ENCODE measurements at regions not wholly inside any gene's neighbourhood (a gene's known extent, or its start where the extent isn't known, plus 50 kb on each side); places are given as distances from the start of the nearest gene placed in this dataset.

DNA sequence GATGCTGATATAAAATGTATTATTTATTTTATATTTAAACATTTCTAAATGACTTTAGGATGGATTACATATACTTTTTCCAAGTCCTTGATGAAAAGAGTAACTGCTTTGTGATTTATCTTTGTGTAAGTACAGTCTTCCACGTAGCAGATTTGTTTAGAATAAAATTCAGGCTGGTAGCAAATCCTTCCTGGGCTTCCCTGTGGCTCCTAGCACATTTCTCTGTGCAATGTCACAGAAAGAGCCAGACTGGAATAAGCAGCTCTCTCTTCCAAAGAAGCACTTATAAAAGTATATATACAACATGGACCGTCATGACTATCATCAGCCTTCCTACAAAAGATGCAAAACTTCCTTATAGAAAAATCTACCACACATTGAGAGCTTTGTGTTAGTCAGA lies 388.6 kb downstream of the ACTL7B start:
- Histone ChIP-seq H3K9me3 (ENCODE audit: control insufficient read depth in 1 of 2, low read length in 2 of 2) (no peaks in the 10 kb centered on the region), H3K27me3 (ENCODE audit: low read depth, low read length) (no peaks in the 10 kb centered on the region), H3K27ac (ENCODE audit: low read length) (no peak overlapping the region), H3K4me1 (ENCODE audit: control insufficient read depth in 1 of 2, insufficient read depth in 2 of 2, low read length in 2 of 2) (peaks cover 0 to 8% of the 10 kb centered on the region in 2 donors), H3K36me3 (ENCODE audit: control insufficient read depth in 1 of 2, insufficient read depth in 2 of 2, low read length in 2 of 2) (no peaks in the 10 kb centered on the region), H3K4me3 (ENCODE audit: low read depth in 1 of 2, low read length in 2 of 2) (no peak overlapping the region)

DNA sequence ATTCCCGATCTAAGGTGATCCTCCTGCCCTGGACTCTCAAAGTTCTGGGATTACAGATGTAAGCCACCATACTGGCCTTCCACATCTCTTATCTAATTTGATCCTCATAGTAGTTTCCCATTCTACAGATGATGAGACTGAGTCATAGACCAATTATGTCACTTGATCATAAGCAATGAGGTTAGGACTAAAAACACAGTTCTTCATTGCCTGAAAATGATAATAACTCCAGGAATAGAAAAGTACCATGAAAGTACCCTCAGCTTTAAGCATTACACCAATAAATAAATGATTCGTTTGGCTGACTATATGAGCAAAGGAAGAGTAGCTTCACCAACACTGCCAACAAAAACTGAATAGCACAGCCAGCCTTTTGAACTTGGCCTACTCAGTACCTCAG lies 389.5 kb downstream of the ACTL7B start:
- no peaks in the 10 kb centered on the region for H3K27me3 ChIP-seq (ENCODE audit: low read depth, low read length)
- H3K9me3 ChIP-seq (ENCODE audit: control insufficient read depth in 1 of 2, low read length in 2 of 2): no peaks in the 10 kb centered on the region
- H3K4me1 ChIP-seq (ENCODE audit: control insufficient read depth in 1 of 2, insufficient read depth in 2 of 2, low read length in 2 of 2): peaks cover 0 to 8% of the 10 kb centered on the region in 2 donors
- H3K27ac ChIP-seq (ENCODE audit: low read length): no peak overlapping the region
- H3K36me3 ChIP-seq (ENCODE audit: control insufficient read depth in 1 of 2, insufficient read depth in 2 of 2, low read length in 2 of 2): no peaks in the 10 kb centered on the region
- H3K4me3 ChIP-seq (ENCODE audit: low read depth in 1 of 2, low read length in 2 of 2): no peak overlapping the region

DNA sequence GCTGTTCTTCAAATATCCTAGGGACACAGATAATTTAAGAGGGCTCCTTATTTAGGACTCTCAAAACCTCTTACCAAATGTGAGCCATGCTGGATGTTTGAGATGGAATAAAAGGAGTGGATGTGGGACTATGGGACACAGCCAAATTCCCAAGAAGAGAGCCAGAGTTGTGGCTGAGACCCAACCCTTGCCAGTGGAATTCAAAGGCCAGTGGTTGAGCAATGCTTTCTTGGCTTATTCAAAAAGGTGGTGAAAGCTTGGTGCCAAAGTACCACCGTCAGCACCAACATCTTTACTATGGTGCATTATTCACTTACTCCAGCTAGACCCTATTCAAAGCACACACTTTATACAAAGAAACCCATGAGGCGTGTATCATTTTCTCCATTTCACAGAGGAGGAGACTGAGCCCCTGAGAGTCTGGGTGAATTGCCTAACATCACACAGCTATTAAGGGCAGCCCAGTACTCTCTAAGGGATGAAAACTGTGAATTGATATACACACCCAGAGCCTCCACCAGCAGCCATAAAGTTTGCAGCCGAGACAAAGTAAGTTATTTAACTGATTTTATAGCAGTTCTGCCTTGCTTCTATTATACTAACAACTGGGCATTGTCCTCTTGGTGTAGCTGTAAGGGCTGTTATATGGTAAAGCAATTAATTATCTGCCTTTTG lies 391.7 kb downstream of the ACTL7B start:
- H3K4me1 ChIP-seq (ENCODE audit: control insufficient read depth in 1 of 2, insufficient read depth in 2 of 2, low read length in 2 of 2): peaks cover 0 to 8% of the 10 kb centered on the region in 2 donors
- no peak overlapping the region for H3K27ac ChIP-seq (ENCODE audit: low read length)
- H3K4me3 ChIP-seq (ENCODE audit: low read depth in 1 of 2, low read length in 2 of 2): no peak overlapping the region
- H3K9me3 ChIP-seq (ENCODE audit: control insufficient read depth in 1 of 2, low read length in 2 of 2): no peaks in the 10 kb centered on the region
- no peaks in the 10 kb centered on the region for H3K36me3 ChIP-seq (ENCODE audit: control insufficient read depth in 1 of 2, insufficient read depth in 2 of 2, low read length in 2 of 2)
- H3K27me3 ChIP-seq (ENCODE audit: low read depth, low read length): no peaks in the 10 kb centered on the region

DNA sequence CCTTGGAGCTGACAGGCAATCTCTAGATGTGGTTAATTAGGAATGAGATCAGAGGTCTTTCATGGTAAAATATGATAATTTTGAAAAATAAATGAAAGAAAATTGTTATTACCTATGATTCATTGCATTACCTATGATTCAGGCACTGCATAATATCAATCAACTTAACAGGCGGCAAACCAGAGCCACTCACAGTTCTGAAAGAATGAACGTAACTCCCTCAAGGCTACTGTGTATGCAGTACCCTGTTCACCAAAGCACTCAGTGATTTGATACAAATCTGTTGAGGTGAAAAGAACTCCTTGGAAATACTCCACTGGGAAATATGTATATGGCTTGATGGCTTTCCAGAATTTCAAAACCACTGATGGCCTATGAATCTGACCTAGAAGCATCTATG lies 398.9 kb downstream of the ACTL7B start:
- Histone ChIP-seq H3K27ac (ENCODE audit: low read length) (no peak overlapping the region), H3K4me1 (ENCODE audit: control insufficient read depth in 1 of 2, insufficient read depth in 2 of 2, low read length in 2 of 2) (no peaks in the 10 kb centered on the region), H3K9me3 (ENCODE audit: control insufficient read depth in 1 of 2, low read length in 2 of 2) (no peaks in the 10 kb centered on the region), H3K36me3 (ENCODE audit: control insufficient read depth in 1 of 2, insufficient read depth in 2 of 2, low read length in 2 of 2) (no peaks in the 10 kb centered on the region), H3K27me3 (ENCODE audit: low read depth, low read length) (no peaks in the 10 kb centered on the region), H3K4me3 (ENCODE audit: low read depth in 1 of 2, low read length in 2 of 2) (no peak overlapping the region)

DNA sequence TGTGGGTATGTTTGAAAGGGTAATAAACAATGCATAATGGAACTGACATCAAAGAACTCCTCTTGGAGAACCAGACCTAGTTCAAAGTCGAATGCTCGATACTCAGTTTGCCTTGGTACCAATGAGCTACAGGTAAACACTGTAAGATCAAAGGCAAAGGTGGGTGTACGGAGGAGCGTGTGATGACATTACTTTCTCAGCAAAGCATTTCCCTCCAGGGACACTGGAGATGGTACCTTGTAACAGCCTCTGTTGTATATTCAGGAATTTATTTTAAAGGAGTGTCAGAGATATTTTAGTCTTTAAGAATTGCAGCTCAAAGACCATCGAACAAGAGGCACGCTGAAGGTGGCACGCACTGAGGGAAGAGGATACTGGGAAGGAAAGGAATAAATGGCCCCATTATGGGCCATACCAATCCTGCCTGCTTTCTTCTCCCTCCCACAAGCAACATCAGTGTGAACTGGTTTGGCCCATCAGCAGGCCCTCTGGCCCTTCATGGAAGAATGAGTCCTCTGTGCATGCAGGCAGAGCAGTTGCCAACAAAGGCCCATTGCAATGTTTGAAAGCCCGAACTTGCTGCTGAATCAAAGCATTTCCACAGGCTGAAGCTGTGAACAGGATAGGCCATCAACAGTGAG lies 410.2 kb downstream of the ACTL7B start:
- Histone ChIP-seq H3K36me3 (ENCODE audit: control insufficient read depth in 1 of 2, insufficient read depth in 2 of 2, low read length in 2 of 2) (no peaks in the 10 kb centered on the region), H3K27ac (ENCODE audit: low read length) (no peak overlapping the region), H3K27me3 (ENCODE audit: low read depth, low read length) (no peaks in the 10 kb centered on the region), H3K9me3 (ENCODE audit: control insufficient read depth in 1 of 2, low read length in 2 of 2) (no peaks in the 10 kb centered on the region), H3K4me1 (ENCODE audit: control insufficient read depth in 1 of 2, insufficient read depth in 2 of 2, low read length in 2 of 2) (peaks cover 10 to 12% of the 10 kb centered on the region in 2 donors), H3K4me3 (ENCODE audit: low read depth in 1 of 2, low read length in 2 of 2) (no peak overlapping the region)

DNA sequence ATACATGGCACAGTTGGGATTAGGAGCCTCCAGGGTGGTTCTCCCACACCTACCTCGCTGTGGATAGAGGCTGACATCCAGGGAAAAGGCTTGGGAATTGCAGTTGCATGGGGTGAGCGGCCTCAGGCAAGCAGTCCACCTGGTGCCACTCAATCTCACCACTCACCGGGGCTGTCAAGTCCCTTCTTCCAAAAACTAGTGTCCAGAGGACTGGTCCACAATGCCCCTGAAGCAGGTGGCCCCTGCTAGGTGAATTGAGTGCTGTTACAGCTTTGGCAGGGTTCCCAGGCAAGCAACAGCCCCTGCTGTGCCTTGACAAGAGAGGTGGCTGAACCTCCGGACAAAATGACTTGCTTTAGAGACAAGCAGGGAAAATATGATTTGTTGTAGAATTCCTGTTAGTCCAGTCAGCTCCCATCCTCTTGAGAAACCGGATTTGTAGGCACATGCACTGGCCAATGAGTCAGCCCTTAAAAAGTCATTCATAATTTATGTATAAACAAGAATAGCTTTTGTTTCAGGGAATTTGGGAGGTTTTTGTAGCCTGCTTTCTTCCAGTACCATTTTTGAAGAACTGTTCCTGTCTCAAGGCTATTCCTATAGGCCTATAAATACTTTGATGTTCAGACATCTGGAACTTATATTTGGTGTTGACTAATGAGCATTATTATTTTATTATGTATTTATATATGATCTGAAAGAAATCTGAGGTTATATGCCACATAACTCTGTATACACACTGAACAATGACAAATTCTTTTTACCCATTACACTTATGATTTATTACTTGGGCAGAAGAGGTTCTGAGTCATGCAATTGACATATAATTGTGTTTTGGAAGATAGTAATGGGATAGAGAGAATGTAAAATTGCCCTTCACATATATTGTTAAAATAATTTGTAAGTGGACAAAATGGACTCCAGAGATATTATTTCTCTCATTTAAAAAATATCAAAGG lies 411.1 kb downstream of the ACTL7B start:
- Histone ChIP-seq H3K27me3 (ENCODE audit: low read depth, low read length) (no peaks in the 10 kb centered on the region), H3K27ac (ENCODE audit: low read length) (peak overlapping the region; percentile 47), H3K4me3 (ENCODE audit: low read depth in 1 of 2, low read length in 2 of 2) (no peak overlapping the region), H3K9me3 (ENCODE audit: control insufficient read depth in 1 of 2, low read length in 2 of 2) (no peaks in the 10 kb centered on the region), H3K36me3 (ENCODE audit: control insufficient read depth in 1 of 2, insufficient read depth in 2 of 2, low read length in 2 of 2) (no peaks in the 10 kb centered on the region), H3K4me1 (ENCODE audit: control insufficient read depth in 1 of 2, insufficient read depth in 2 of 2, low read length in 2 of 2) (peaks cover 10 to 12% of the 10 kb centered on the region in 2 donors)

DNA sequence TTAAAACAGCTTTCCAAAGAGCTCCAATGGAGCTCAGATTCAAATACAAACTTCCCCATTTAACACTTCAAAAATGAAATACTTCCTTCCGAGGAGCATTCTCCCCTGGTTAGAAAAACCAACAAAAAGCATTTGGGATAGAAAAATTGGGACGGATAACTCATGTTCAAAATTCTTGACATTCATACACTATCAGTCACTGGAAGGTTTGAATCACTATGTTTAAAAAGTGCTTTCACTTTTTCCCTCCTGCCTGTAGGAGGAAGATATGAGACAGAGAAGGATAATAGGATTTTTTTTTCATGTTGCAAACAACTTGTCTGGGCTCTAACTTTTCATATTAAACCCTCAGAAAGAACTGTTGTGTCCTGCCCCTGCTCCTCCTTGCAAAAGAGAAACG lies 412.0 kb downstream of the ACTL7B start:
- H3K27ac ChIP-seq (ENCODE audit: low read length): peak overlapping the region; percentile 47

DNA sequence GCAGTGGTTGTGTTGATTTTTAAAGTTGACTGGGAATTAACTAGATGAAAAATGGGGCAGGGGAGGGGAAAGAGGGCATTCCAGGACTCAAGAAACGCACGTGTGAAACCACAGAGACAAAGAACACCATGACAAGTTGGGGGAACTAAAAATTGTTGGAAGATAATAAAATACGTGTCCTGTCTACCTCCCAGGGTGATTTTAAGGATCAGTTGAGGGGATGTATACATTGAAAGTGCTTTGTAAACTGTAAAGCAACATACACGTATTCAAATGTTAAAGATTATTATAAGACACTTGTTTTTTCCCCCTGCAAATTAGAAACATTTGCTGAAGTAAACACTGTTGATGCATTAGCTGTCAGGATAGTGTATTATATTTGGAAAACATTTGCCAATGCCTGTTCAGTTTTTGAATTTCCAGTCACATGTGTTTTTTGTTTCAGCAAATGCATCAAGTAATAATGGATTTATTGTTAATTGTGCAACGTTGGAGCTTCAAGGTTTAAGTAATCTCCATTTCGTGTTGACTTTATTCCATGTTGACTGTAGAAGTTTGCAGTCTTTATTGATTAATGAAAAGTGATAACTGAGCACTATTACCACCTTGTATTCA lies 412.7 kb downstream of the ACTL7B start:
- H3K4me3 ChIP-seq (ENCODE audit: low read depth in 1 of 2, low read length in 2 of 2): no peak overlapping the region
- H3K36me3 ChIP-seq (ENCODE audit: control insufficient read depth in 1 of 2, insufficient read depth in 2 of 2, low read length in 2 of 2): no peaks in the 10 kb centered on the region
- H3K9me3 ChIP-seq (ENCODE audit: control insufficient read depth in 1 of 2, low read length in 2 of 2): no peaks in the 10 kb centered on the region
- no peaks in the 10 kb centered on the region for H3K27me3 ChIP-seq (ENCODE audit: low read depth, low read length)
- H3K27ac ChIP-seq (ENCODE audit: low read length): peak overlapping the region; percentile 47
- H3K4me1 ChIP-seq (ENCODE audit: control insufficient read depth in 1 of 2, insufficient read depth in 2 of 2, low read length in 2 of 2): peaks cover 10 to 12% of the 10 kb centered on the region in 2 donors

More for the DNA sequence above, 412.0 kb downstream of the ACTL7B start:
- H3K9me3 ChIP-seq (ENCODE audit: control insufficient read depth in 1 of 2, low read length in 2 of 2): no peaks in the 10 kb centered on the region
- H3K4me1 ChIP-seq (ENCODE audit: control insufficient read depth in 1 of 2, insufficient read depth in 2 of 2, low read length in 2 of 2): peaks cover 10 to 12% of the 10 kb centered on the region in 2 donors
- no peaks in the 10 kb centered on the region for H3K27me3 ChIP-seq (ENCODE audit: low read depth, low read length)
- no peaks in the 10 kb centered on the region for H3K36me3 ChIP-seq (ENCODE audit: control insufficient read depth in 1 of 2, insufficient read depth in 2 of 2, low read length in 2 of 2)
- H3K4me3 ChIP-seq (ENCODE audit: low read depth in 1 of 2, low read length in 2 of 2): no peak overlapping the region

DNA sequence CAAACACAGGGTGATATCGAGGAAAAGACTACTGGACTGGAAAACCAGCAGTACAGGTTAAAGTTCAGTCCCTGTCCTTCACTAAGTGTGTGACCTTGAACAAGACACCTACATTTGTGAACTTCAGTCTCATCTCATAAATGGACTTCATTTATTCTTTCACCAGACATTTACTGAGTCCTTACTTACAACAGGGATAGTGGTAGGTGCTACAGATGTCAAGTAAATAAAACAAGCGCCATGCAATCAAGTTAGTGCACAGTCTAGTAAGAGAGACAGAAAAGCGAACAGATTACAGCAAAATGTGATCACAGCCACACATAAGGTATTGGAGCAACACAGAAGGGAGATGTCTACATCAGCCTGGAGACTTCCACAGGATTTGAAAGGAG lies 413.2 kb downstream of the ACTL7B start:
- H3K27me3 ChIP-seq (ENCODE audit: low read depth, low read length): no peaks in the 10 kb centered on the region
- no peak overlapping the region for H3K4me3 ChIP-seq (ENCODE audit: low read depth in 1 of 2, low read length in 2 of 2)
- H3K36me3 ChIP-seq (ENCODE audit: control insufficient read depth in 1 of 2, insufficient read depth in 2 of 2, low read length in 2 of 2): no peaks in the 10 kb centered on the region
- no peaks in the 10 kb centered on the region for H3K9me3 ChIP-seq (ENCODE audit: control insufficient read depth in 1 of 2, low read length in 2 of 2)
- H3K27ac ChIP-seq (ENCODE audit: low read length): no peak overlapping the region
- H3K4me1 ChIP-seq (ENCODE audit: control insufficient read depth in 1 of 2, insufficient read depth in 2 of 2, low read length in 2 of 2): peaks cover 10 to 12% of the 10 kb centered on the region in 2 donors

DNA sequence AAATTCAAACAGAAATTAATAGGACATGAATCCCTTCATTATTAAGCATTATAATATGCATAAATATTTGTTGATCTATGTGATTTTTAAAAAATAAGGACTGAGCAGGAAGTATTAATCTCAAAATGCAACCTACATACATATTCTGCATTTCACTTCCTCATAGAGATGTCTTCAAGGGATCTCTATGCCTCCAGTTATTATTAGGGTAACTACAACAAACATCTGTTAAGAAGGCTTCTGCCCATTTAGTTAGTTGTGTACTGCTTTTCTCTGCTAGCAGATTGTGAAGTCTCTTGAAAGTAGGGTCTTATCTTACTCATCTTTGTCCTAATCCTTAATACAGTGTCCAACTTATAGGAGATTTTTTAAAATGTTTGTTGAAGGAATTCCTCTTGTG lies 414.1 kb downstream of the ACTL7B start:
- peaks cover 10 to 12% of the 10 kb centered on the region in 2 donors for H3K4me1 ChIP-seq (ENCODE audit: control insufficient read depth in 1 of 2, insufficient read depth in 2 of 2, low read length in 2 of 2)
- no peaks in the 10 kb centered on the region for H3K27me3 ChIP-seq (ENCODE audit: low read depth, low read length)
- H3K27ac ChIP-seq (ENCODE audit: low read length): no peak overlapping the region
- no peaks in the 10 kb centered on the region for H3K9me3 ChIP-seq (ENCODE audit: control insufficient read depth in 1 of 2, low read length in 2 of 2)
- no peaks in the 10 kb centered on the region for H3K36me3 ChIP-seq (ENCODE audit: control insufficient read depth in 1 of 2, insufficient read depth in 2 of 2, low read length in 2 of 2)
- H3K4me3 ChIP-seq (ENCODE audit: low read depth in 1 of 2, low read length in 2 of 2): no peak overlapping the region

DNA sequence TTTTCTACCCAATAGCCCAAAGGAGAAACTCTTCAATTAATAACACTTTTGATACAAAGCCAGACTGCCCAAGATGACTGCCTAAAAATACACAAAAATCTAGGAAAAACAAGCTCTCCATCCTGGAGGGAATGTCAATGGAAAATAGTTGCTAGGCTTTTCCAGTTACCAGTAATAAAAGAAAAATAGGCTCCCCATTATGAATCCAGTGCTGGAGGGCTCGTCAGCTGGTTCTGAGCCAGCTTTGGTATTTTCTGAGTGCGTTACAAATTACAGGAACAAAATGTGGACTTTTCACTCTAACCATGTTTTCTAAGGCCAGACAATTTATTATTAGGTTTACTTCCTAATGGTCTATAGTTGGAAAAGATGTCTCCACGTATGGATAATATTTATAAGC lies 414.5 kb downstream of the ACTL7B start:
- Histone ChIP-seq H3K9me3 (ENCODE audit: control insufficient read depth in 1 of 2, low read length in 2 of 2) (no peaks in the 10 kb centered on the region), H3K4me1 (ENCODE audit: control insufficient read depth in 1 of 2, insufficient read depth in 2 of 2, low read length in 2 of 2) (peaks cover 10 to 12% of the 10 kb centered on the region in 2 donors), H3K4me3 (ENCODE audit: low read depth in 1 of 2, low read length in 2 of 2) (no peak overlapping the region), H3K27me3 (ENCODE audit: low read depth, low read length) (no peaks in the 10 kb centered on the region), H3K36me3 (ENCODE audit: control insufficient read depth in 1 of 2, insufficient read depth in 2 of 2, low read length in 2 of 2) (no peaks in the 10 kb centered on the region), H3K27ac (ENCODE audit: low read length) (no peak overlapping the region)
